Activated B cell treated with CpG ODN at 0.5 μM for 24 hours (primary cell): ENCODE measurements at regions not wholly inside any gene's neighbourhood (a gene's known extent, or its start where the extent isn't known, plus 50 kb on each side); places are given as distances from the start of the nearest gene placed in this dataset.

ENCODE experiments used
- ATAC-seq: fragments of 200-7000 bp; cut with Tn5 transposase; one replicate; pipeline ENCODE4 v1.10.0; 2021; ENCODE audit warnings: low read depth, mild to moderate bottlenecking, moderate library complexity
- CTCF ChIA-PET: fragments of 350-600 bp; sonication (Branson Sonifier 250); formaldehyde crosslinking; loops from one replicate; lab custom pipeline; 2021; ENCODE audit warnings: antibody characterized with exemption; lab: Charles Lee
- POLR2A ChIA-PET: fragments of 350-600 bp; sonication (Branson Sonifier 250); formaldehyde crosslinking; loops from one replicate; lab custom pipeline; 2021; ENCODE audit warnings: antibody characterized with exemption; lab: Charles Lee
- DNase-seq: peaks from one replicate; pipeline ENCODE4 v3.0.0; 2022
- H3K27ac Mint-ChIP-seq: one replicate; pipeline ENCODE4 v1.8.0; 2020; ENCODE audit warnings: mixed read lengths
- H3K27me3 Mint-ChIP-seq: one replicate; pipeline ENCODE4 v1.8.0; 2021; ENCODE audit warnings: mixed read lengths
- H3K36me3 Mint-ChIP-seq: one replicate; pipeline ENCODE4 v1.8.0; 2021; ENCODE audit warnings: low read depth, mixed read lengths
- H3K4me1 Mint-ChIP-seq: one replicate; pipeline ENCODE4 v1.8.0; 2021; ENCODE audit warnings: mixed read lengths
- H3K4me3 Mint-ChIP-seq: one replicate; pipeline ENCODE4 v1.8.0; 2020; ENCODE audit warnings: mild to moderate bottlenecking, mixed read lengths
- H3K9me3 Mint-ChIP-seq: one replicate; pipeline ENCODE4 v1.8.0; 2020; ENCODE audit warnings: mixed read lengths
- CTCF ChIP-seq: fragments of 200-600 bp; IDR thresholded peaks from one replicate; pipeline ENCODE4 v1.8.0; 2022; ENCODE audit warnings: antibody characterized with exemption, mild to moderate bottlenecking
- intact Hi-C: fragments of 100-400 bp; cut with micrococcal nuclease; formaldehyde crosslinking; loops from one replicate; pipeline ENCODE4 v1.15.1; 2024

GRCh38 chr5:159765760-159766517, 150.3 kb upstream of the ADRA1B start:
- Mint-ChIP-seq H3K36me3 (no peaks in the 10 kb centered on the region), H3K9me3 (no peaks in the 10 kb centered on the region)
- intact Hi-C loops = no loop called here

GRCh38 chr5:159768243-159768642, 148.0 kb upstream of the ADRA1B start:
- no peak for DNase-seq
- POLR2A ChIA-PET = no interaction called here
- CTCF ChIA-PET = no interaction called here
- Mint-ChIP-seq H3K27me3 (peaks cover 4% of the 10 kb centered on the region), H3K27ac (no peak overlapping the region), H3K4me3 (no peak overlapping the region), H3K36me3 (no peaks in the 10 kb centered on the region), H3K4me1 (peaks cover 19% of the 10 kb centered on the region), H3K9me3 (no peaks in the 10 kb centered on the region)
- no peak for TF ChIP-seq CTCF
- intact Hi-C loops = no loop called here
- no peak for ATAC-seq

More at GRCh38 chr5:159765760-159766517, 150.3 kb upstream of the ADRA1B start:
- DNase-seq (no peak), ATAC-seq (peak; percentile 93)
- Mint-ChIP-seq H3K4me1 (peaks cover 14% of the 10 kb centered on the region), H3K4me3 (no peak overlapping the region), H3K27ac (no peak overlapping the region), H3K27me3 (peaks cover 4% of the 10 kb centered on the region)
- no peak for TF ChIP-seq CTCF
- POLR2A ChIA-PET = no interaction called here
- CTCF ChIA-PET = no interaction called here

GRCh38 chr5:159772698-159773061, 143.6 kb upstream of the ADRA1B start:
- intact Hi-C loops = loop anchor here (1.0 to 5.0 kb wide), 4 partner anchors 314 to 616 kb away; no protein-coding TSS in a partner anchor

GRCh38 chr5:159773062-159773924, 143.0 kb upstream of the ADRA1B start:
- intact Hi-C loops = loop anchor here (1.0 to 5.0 kb wide), 4 partner anchors 314 to 617 kb away; no protein-coding TSS in a partner anchor
- peaks cover 12% of the 10 kb centered on the region for H3K4me1 Mint-ChIP-seq
- ChIA-PET POLR2A (interaction anchor here (0.6 to 0.7 kb wide), 3 partner anchors 314 to 436 kb away, joined by 3 read pairs; no protein-coding TSS in a partner anchor), CTCF (no interaction called here)
- H3K4me3 Mint-ChIP-seq = peak overlapping the region; percentile 74
- ATAC-seq (peak; percentile 95), DNase-seq (peak; percentile 78)
- no peak for TF ChIP-seq CTCF
- H3K27me3 Mint-ChIP-seq = peaks cover 14% of the 10 kb centered on the region
- no peaks in the 10 kb centered on the region for H3K36me3 Mint-ChIP-seq
- no peaks in the 10 kb centered on the region for H3K9me3 Mint-ChIP-seq
- H3K27ac Mint-ChIP-seq = peak overlapping the region; percentile 56

More at GRCh38 chr5:159772698-159773061, 143.6 kb upstream of the ADRA1B start:
- Mint-ChIP-seq H3K27me3 (peaks cover 14% of the 10 kb centered on the region), H3K9me3 (no peaks in the 10 kb centered on the region), H3K27ac (no peak overlapping the region), H3K36me3 (no peaks in the 10 kb centered on the region), H3K4me1 (peaks cover 12% of the 10 kb centered on the region), H3K4me3 (peak overlapping the region; percentile 33)
- ATAC-seq = no peak
- no peak for TF ChIP-seq CTCF
- ChIA-PET CTCF (no interaction called here), POLR2A (no interaction called here)
- DNase-seq = no peak
